GM10266 (cell line): ENCODE measurements at regions not wholly inside any gene's neighbourhood (a gene's known extent, or its start where the extent isn't known, plus 50 kb on each side); places are given as distances from the start of the nearest gene placed in this dataset.
A peak's percentile ranks its signal among the peaks of the same experiment; 100 is the strongest.

Experiments
- DNase-seq: peaks from one replicate; pipeline ENCODE4 v3.0.0; 2012; ENCODE audit errors: extremely low spot score
- CTCF ChIP-seq: IDR thresholded peaks from 2 replicates; pipeline ENCODE4 v1.5.1; 2012; ENCODE audit warnings: mild to moderate bottlenecking, low read depth; ENCODE audit not compliant: control insufficient read depth, insufficient read depth; ENCODE audit errors: missing control alignments

DNA sequence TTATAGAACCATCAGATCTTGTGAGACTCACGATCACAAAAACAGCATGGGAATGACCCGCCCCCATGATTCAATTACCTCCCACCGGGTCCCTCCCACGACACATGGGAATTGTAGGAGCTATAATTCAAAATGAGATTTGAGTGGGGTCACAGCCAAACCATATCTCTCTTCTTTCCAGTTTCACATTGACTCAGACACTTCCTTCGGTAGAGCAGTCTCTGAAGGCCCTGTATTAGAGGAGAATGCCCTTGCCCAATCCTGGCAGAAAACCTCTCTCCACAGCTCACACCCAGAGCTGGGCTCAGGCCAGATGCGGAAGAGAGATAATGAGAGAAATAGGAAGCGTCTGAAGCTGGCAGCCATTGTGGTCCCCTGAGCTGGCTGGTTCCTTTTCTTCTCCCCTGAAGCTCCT lies 72.4 kb upstream of the CLDN10 start:
- DNase-seq, result no peak
- no peak for TF ChIP-seq CTCF

- no peak for DNase-seq
- TF ChIP-seq CTCF, result no peak
Observed at GRCh38 chr13:95480791-95481780, 71.4 kb upstream of the CLDN10 start.

GRCh38 chr13:95484052-95484451 lies 68.5 kb upstream of the CLDN10 start:
- no peak for DNase-seq
- no peak for TF ChIP-seq CTCF

- TF ChIP-seq CTCF, result peak; percentile 17
- DNase-seq, result no peak
Observed at GRCh38 chr13:95485045-95485517, 67.4 kb upstream of the CLDN10 start.

DNA sequence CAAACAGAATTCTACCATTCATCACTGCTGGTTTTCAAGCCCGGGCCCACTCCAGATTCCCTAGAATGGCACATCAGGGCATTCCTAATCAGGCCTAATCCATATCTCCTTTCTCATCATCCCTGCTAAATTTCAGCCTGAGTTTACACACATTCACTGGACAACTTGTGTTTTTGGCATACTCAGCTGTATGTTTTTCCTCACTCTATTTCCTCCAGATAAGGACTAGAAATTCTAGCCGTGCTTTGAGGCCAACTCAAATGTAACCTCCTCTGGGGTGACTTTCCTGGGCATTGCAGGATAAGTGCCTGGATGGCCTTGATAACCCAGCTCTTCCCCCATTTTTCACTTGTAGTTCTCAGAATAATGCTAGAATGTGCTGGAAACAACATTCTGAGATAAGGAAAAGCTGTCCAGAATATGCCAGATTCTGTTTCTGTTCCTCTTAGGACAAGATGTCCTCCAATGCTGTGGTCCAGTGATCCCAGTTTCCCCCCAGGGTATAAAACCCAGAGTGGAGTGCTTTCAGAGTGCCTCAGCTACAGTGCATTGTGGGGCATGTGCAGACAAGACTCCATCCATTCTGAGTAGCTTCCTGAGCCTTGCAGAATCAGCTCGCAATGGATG lies 66.9 kb upstream of the CLDN10 start:
- no peak for DNase-seq
- no peak for TF ChIP-seq CTCF

DNA sequence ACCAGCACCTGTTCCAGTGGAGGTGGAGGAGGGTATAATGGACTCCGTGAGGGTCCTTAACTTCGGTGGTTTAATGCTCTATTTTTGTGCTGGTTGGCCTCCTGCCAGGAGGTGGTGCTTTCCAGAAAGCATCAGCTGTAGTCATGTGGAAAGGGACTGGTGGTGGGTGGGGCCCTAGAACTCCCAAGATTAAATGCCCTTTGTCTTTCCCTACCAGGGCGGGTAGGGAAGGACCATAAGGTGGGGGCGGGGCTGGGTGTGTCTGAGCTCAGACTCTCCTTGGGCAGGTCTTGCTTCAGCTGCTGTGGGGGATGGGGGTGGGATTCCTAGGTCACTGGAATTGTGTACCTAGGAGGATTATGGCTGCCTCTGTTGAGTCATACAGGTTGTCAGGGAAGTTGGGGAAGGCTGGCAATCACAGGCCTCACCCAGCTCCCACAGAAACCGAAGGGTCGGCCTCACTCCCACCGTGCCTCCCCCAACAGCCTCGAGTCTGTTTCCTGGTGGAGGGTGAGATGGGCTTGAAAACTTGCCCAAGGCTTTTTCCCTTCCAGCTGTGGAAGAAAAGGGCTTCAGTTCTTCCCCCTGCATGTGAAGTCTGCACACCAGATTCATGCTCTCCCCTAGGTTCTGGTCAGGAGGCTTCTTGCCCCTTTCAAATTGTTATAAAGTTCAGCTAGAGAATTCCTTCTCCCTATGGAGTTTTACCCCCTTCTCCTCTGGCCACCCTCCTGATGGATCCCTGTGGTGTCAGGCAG lies 60.3 kb upstream of the CLDN10 start:
- no peak for TF ChIP-seq CTCF
- DNase-seq, result no peak
